Gastrocnemius medialis (tissue), 4 donors: ENCODE measurements at regions not wholly inside any gene's neighbourhood (a gene's known extent, or its start where the extent isn't known, plus 50 kb on each side); places are given as distances from the start of the nearest gene placed in this dataset.

Experiments used
- ATAC-seq, 2 donors: fragments of 150-250 bp; one replicate each; pipeline ENCODE4 v1.9.1; 2016
- DNase-seq, 2 donors: peaks; one replicate each; pipeline ENCODE4 v3.0.0-alpha.2; 2019
- H3K27ac ChIP-seq, 4 donors: fragments of 200-600 bp; sonication (generic); 1 replicate in 1 of 4; 2 replicates in 3 of 4; pipeline ENCODE4 v1.5.1; 2016 to 2018; ENCODE audit warnings: mild to moderate bottlenecking in 2 of 4, moderate library complexity in 1 of 4
- H3K27me3 ChIP-seq, 3 donors: fragments of 200-600 bp; sonication (generic) in 2 of 3; 1 replicate in 1 of 3; 2 replicates in 2 of 3; pipeline versions ENCODE4 v1.5.1 to v1.6.0; 2016 to 2019; ENCODE audit warnings: mild to moderate bottlenecking in 1 of 3, moderate library complexity in 1 of 3
- H3K36me3 ChIP-seq, 2 donors: fragments of 200-600 bp; sonication (generic) in 1 of 2; one replicate each; pipeline ENCODE4 v1.5.1; 2017 to 2018
- H3K4me1 ChIP-seq, 2 donors: fragments of 200-600 bp; sonication (generic) in 1 of 2; one replicate each; pipeline ENCODE4 v1.5.1; 2016 to 2017; ENCODE audit warnings: mild to moderate bottlenecking in 2 of 2
- H3K4me3 ChIP-seq, 4 donors: fragments of 200-600 bp; sonication (generic) in 3 of 4; 1 replicate in 1 of 4; 2 replicates in 3 of 4; pipeline ENCODE4 v1.5.1; 2016 to 2019; ENCODE audit warnings: mild to moderate bottlenecking in 2 of 4
- H3K9me3 ChIP-seq, 3 donors: fragments of 200-600 bp; sonication (generic) in 2 of 3; 1 replicate in 1 of 3; 2 replicates in 2 of 3; pipeline ENCODE4 v1.5.1; 2016 to 2019
- CTCF ChIP-seq, 5 experiments: fragments of 450-650 bp in 3 of 5; fragments of 200-600 bp in 2 of 5; sonication (generic) in 2 of 5; IDR thresholded peaks in 4 of 5; conservative IDR thresholded peaks in 1 of 5; 1 replicate in 4 of 5; 2 replicates in 1 of 5; pipeline ENCODE4 v1.5.1; 2016 to 2019; ENCODE audit warnings: antibody characterized with exemption in 5 of 5, mild to moderate bottlenecking in 3 of 5, moderate library complexity in 3 of 5
- POLR2A ChIP-seq, 2 donors: fragments of 450-650 bp; IDR thresholded peaks; one replicate each; pipeline ENCODE4 v1.6.1; 2017; ENCODE audit warnings: antibody characterized with exemption in 2 of 2, mild to moderate bottlenecking in 2 of 2, moderate library complexity in 2 of 2
- in situ Hi-C, 4 donors: fragments of 200-750 bp; cut with MboI; loops; one replicate each; pipeline versions ENCODE4 v1.15.0 to v1.8.0; 2017; ENCODE audit warnings: low sequenced_read_pairs in 4 of 4
- intact Hi-C: fragments of 100-400 bp; cut with DNase I; formaldehyde crosslinking; loops from one replicate; pipeline ENCODE4 v1.15.1; 2023; ENCODE audit warnings: low total_unique reads

DNA sequence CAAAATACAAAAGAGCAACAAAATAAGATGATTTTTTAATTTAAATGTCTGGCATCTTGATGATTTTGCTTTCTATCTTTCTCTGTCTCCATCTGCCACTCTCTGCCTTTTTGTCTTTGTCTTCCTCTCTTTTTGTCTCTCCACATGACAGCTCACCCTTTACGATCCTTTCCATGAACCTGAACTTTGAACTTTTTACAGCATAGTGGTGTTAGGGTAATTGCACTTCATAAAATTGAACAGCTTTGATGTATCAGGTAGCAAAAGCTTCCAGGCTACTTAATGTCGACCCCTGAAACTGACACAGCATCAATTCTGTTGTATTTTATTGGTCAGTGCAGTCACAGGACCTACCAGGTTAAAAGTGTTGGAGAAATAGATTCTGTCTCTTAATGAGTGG, 1517.0 kb downstream of the ADGRL3 start:
- in situ Hi-C loops = no loop called here

GRCh38 chr4:62711575-62711974, 1511.4 kb downstream of the ADGRL3 start:
- Histone ChIP-seq H3K27me3 (no peaks in the 10 kb centered on the region), H3K4me3 (no peak overlapping the region), H3K27ac (no peak overlapping the region), H3K9me3 (no peaks in the 10 kb centered on the region), H3K4me1 (no peaks in the 10 kb centered on the region), H3K36me3 (no peaks in the 10 kb centered on the region)
- DNase-seq = no peak
- in situ Hi-C loops (no loop called here), intact Hi-C loops (no loop called here)
- no peak for ATAC-seq
- no peak for TF ChIP-seq CTCF (IDR thresholded peaks at IDR 0.05 in 4 of 5, conservative IDR thresholded peaks at IDR 0.05 in 1 of 5)
- TF ChIP-seq POLR2A (IDR thresholded peaks at IDR 0.05) = no peak

More for the DNA sequence above, 1517.0 kb downstream of the ADGRL3 start:
- intact Hi-C loops = no loop called here
- H3K4me3 ChIP-seq = no peak overlapping the region
- no peak overlapping the region for H3K27ac ChIP-seq
- no peak for DNase-seq
- H3K4me1 ChIP-seq = no peaks in the 10 kb centered on the region
- TF ChIP-seq CTCF (IDR thresholded peaks at IDR 0.05 in 4 of 5, conservative IDR thresholded peaks at IDR 0.05 in 1 of 5) = no peak
- no peak for TF ChIP-seq POLR2A (IDR thresholded peaks at IDR 0.05)
- no peaks in the 10 kb centered on the region for H3K9me3 ChIP-seq
- H3K36me3 ChIP-seq = no peaks in the 10 kb centered on the region
- no peak for ATAC-seq
- H3K27me3 ChIP-seq = no peaks in the 10 kb centered on the region

GRCh38 chr4:62709618-62710252, 1509.6 kb downstream of the ADGRL3 start:
- Histone ChIP-seq H3K36me3 (no peaks in the 10 kb centered on the region), H3K4me3 (no peak overlapping the region), H3K27me3 (no peaks in the 10 kb centered on the region), H3K4me1 (no peaks in the 10 kb centered on the region), H3K9me3 (no peaks in the 10 kb centered on the region), H3K27ac (no peak overlapping the region)
- intact Hi-C loops = loop anchor here (5.0 kb wide), 1 partner anchor 112 kb away; no protein-coding TSS in a partner anchor
- TF ChIP-seq CTCF (IDR thresholded peaks at IDR 0.05 in 4 of 5, conservative IDR thresholded peaks at IDR 0.05 in 1 of 5) = peak in 3 of 5 experiments; percentile 32 to 57 (median 45)
- TF ChIP-seq POLR2A (IDR thresholded peaks at IDR 0.05) = no peak
- DNase-seq (no peak), ATAC-seq (no peak)
- in situ Hi-C loops = no loop called here

GRCh38 chr4:62706423-62706822, 1506.3 kb downstream of the ADGRL3 start:
- intact Hi-C loops = loop anchor here (5.0 kb wide), 1 partner anchor 109 kb away; no protein-coding TSS in a partner anchor
- TF ChIP-seq POLR2A (IDR thresholded peaks at IDR 0.05) (no peak), CTCF (IDR thresholded peaks at IDR 0.05 in 4 of 5, conservative IDR thresholded peaks at IDR 0.05 in 1 of 5) (no peak)
- Histone ChIP-seq H3K27me3 (no peaks in the 10 kb centered on the region), H3K27ac (no peak overlapping the region), H3K9me3 (no peaks in the 10 kb centered on the region), H3K4me3 (no peak overlapping the region), H3K4me1 (no peaks in the 10 kb centered on the region), H3K36me3 (no peaks in the 10 kb centered on the region)
- no peak for DNase-seq
- in situ Hi-C loops = no loop called here
- no peak for ATAC-seq
